T-helper 2 cell treated with Interferon-gamma antibody and Interleukin-4, amounts not matched to agents 100 ng/mL and 5 ng/mL, for 36 hours (primary cell): ENCODE measurements at regions not wholly inside any gene's neighbourhood (a gene's known extent, or its start where the extent isn't known, plus 50 kb on each side); places are given as distances from the start of the nearest gene placed in this dataset.

Experiments
- intact Hi-C: fragments of 100-400 bp; cut with micrococcal nuclease; formaldehyde crosslinking; loops from one replicate; pipeline ENCODE4 v1.15.1; 2023

DNA sequence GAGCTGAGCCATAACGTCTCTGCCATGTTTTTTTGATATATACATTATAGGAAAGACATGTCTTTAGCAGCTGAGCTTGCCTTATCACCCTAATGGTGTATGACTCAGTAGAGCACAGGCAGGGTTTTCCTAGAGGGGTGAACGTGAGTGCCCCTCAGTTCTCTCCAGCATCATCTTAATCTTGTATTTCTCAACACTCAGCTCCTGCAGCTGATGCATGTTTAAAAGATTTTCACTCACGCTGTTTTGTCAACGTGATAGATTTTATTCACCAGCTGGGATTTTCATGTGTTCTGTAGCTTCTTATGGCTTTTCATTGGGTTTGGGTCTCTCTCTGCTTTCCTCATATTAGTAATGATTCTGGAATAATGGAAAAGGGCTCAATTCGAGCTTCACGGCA lies 186.0 kb upstream of the PMFBP1 start:
- intact Hi-C loops: no loop called here

DNA sequence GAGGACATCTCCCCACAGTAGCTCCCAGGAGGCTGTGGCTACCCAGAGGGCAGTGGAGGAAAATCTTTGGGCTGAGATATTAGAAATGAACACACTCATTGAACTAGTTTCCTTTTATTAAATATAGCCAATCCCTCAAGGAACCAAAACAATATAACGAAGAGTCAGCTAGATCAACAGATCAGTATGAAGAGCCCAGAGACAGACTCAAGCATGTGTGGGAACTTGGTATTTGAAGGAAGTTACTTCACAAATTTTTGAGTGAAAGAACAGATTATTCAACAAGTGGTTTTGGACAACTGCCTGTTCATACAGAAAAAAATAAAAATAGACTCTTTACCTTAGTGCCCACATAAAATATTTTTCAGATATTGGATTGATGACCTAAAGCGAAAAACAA lies 183.6 kb upstream of the PMFBP1 start:
- intact Hi-C loops: no loop called here

- intact Hi-C loops: no loop called here
These were observed 177.8 kb upstream of the PMFBP1 start for GRCh38 chr16:72349719-72350118.

- intact Hi-C loops: no loop called here
These were observed 161.0 kb upstream of the PMFBP1 start for GRCh38 chr16:72332926-72333325.

DNA sequence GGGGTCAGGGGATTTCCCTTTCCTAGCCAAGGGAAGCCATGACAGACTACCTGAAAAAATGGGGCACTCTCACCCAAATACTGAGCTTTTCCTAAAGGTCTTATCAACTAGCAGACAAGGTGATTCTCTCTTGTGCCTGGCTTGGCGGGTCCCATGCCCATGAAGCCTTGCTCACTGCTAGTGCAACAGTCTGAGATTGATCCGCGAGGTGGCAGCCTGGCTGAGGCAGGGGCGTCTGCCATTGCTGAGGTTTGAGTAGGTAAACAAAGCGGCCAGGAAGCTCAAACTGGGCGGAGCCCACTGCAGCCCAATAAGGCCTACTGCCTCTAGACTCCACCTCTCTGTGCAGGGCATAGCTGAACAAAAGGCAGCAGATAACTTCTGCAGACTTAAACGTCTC lies 152.6 kb upstream of the PMFBP1 start:
- intact Hi-C loops: no loop called here

GRCh38 chr16:72317446-72317845 lies 145.5 kb upstream of the PMFBP1 start:
- intact Hi-C loops: no loop called here

- intact Hi-C loops: no loop called here
These were observed 141.9 kb upstream of the PMFBP1 start for GRCh38 chr16:72313903-72314302.

DNA sequence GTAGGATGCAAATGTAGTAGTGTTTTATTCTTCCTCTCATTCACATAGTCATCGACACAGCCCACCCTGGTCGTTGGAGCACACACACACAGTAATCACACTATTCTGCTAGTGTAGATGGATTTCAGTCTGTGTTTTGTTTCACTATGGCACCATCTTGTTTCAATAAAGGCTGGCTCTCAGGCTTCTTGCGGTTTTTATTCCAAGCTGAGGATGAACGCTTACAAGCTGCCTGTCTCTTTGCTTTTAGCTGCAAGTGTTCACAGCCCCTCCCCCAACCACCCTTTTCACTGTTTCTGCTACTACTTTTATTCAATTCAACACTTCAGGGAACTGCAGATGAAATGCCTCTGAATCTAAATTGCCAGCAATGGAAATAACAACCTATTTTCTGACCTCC lies 140.9 kb upstream of the PMFBP1 start:
- intact Hi-C loops: no loop called here

- intact Hi-C loops: no loop called here
These were observed 139.5 kb upstream of the PMFBP1 start for GRCh38 chr16:72311426-72311825.

- intact Hi-C loops: no loop called here
These were observed 137.0 kb upstream of the PMFBP1 start for GRCh38 chr16:72309001-72309400.

DNA sequence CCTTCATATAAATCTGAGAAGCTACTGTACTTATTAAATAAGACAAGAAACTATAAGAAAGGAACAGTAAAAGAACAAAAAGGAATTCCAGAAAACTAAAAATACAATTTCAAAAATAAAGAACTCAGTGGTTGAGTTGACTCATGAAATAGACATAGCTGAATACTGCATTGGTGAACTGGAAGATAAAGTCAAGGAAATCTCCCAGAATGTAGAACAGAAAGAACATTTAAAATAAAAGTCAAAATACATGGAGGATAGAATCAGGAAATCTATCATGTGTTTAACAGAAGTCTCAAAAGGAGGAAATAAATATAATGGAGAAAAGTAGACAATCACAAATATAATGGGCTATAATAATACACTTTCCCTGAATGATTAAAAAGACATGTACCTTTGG lies 136.4 kb upstream of the PMFBP1 start:
- intact Hi-C loops: no loop called here

DNA sequence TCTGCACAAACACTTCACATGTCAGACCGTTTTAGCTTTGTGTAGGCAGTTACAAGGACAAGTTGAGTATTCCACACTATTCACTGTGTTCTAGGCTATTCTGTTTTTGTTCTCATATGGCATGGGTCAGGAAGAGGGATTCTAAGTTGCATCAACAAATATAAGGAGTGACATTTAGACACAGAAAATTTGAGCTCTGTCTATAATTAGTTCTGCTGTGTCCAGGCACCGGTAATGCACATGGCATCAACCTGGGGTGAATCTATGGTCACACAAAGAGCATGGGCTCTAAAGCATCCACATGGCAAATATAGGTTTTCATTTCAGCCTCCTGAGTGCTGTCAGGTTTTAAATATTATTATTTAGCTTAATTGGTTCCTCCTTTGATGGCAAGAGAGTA lies 130.4 kb upstream of the PMFBP1 start:
- intact Hi-C loops: no loop called here

- intact Hi-C loops: no loop called here
These were observed 129.7 kb upstream of the PMFBP1 start for GRCh38 chr16:72301523-72302236.

DNA sequence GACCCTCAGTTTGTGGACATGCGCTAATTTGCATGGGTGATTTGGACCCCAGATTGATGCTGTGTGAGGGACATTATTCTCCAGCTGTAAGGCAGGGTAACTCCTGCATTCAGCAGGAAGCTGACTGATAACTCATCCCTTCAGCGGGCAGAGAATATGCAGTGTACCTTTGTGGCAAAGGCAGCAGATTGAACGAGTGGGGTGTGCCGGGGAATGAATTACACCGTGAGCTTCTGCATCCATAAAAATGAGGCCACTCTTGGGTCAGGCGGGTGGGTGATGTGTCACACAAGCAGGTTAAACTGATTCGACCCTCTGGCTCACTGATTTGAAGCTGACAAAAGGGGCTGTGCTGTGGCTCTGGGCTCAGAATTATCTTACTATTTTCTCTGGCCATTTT lies 128.9 kb upstream of the PMFBP1 start:
- intact Hi-C loops: no loop called here

- intact Hi-C loops: no loop called here
These were observed 127.8 kb upstream of the PMFBP1 start for GRCh38 chr16:72299684-72300243.

GRCh38 chr16:72298961-72299360 lies 127.0 kb upstream of the PMFBP1 start:
- intact Hi-C loops: no loop called here

DNA sequence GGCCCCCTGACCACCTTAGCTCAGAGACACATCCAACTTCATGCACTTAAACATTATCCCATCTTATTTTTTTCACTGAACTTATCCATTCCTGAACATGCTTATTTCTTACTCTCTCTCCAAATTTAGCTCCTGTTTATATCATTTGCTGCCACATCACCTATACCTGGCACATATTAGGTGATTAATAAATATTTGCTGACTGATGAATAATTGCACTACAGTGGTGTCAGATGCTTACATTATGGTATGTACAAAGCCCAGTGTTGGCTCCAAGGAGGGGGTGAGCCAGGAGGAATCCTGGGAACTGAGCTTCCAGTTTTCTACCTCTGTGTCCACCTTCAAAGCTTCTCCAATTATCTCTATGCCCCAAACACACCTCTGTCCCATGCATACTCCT lies 124.0 kb upstream of the PMFBP1 start:
- intact Hi-C loops: no loop called here

DNA sequence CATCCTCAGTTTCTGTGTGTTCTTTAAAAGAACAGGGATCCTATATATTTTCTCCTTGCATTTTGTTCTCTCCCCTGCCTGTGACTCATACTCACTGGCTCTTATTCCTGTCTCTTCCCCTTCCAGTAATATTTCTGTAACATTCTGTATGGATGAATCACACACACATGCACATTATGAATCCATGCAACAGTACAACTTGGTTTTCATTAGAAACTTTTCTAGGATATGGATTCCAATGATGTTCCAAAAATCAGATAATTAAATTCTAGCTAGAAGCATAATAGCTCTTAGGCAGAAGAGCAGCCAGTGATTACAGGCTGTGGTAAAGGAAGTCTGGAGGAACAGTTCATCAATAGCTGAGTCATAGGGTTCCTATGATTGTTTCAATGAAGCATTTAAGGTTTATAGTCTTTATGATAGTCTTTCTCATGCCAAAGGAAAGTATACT lies 119.6 kb upstream of the PMFBP1 start:
- intact Hi-C loops: no loop called here

GRCh38 chr16:72291121-72291520 lies 119.2 kb upstream of the PMFBP1 start:
- intact Hi-C loops: no loop called here

DNA sequence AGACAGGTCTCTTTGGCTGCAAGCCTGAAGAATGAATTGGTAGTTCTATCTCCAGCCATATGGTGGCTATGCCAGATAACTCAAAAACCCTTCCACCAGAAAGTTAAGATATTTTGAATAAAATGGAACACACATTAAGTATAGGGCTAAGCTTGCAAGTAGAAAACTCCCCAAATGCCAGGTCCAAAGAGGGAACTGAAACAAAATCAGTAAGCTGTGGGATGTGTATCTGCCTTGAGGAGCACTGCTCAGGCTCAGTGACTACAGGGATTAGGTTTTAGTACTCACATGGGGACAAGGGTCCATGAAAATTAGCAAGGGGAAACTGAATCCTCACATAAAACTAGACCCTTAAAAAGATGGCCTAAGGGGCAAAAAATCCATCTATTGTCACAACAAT lies 115.7 kb upstream of the PMFBP1 start:
- intact Hi-C loops: no loop called here

DNA sequence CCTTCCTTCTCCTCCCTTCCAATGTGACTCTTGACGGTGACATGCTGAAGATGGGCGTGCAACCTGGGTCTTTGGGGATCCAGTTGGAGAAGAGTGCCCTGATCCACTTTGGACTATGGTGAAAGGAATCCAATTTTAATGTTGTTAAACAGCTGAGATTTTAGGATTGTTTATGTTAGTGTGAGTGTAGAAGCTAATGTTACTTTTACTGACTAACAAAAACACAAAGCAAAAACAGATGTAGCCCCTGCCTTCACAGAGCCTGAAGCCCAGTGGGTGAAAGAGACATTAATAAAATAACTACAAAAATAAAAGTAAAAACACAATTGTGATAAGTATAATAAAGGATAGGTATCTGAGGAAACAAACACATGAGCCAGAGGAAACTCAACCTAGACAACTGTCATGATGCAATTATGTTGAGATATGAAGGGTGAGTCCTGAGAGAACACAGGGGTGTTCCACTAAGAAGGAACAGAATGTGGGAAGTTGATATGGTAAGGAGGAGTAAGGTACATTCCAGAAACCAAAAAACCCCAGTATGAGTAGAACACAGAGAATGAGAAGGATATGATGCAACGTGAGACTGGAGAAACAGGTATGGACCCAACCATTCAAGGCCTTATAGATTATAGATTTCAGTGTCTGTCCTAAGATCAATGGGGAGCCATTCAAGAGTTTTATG lies 115.1 kb upstream of the PMFBP1 start:
- intact Hi-C loops: no loop called here

DNA sequence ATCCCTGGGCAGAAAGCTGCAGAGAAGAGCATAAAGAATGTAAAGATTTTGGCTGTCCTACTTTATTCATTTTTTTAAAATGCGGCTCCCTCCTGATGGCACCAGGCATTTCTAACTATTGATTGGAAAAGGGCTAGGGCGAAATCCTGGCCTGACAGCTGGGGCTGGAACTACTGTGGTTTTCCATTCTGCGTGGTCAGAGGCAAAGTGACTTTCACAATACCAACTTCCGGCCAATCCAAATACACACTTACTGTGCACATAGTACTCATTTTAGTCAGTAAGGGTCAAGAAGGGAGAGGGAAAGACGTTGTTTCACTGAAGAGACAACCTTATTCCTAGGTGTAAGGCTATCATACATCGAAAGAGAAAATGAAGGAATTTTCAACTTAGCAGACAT lies 113.8 kb upstream of the PMFBP1 start:
- intact Hi-C loops: no loop called here

- intact Hi-C loops: no loop called here
These were observed 113.4 kb upstream of the PMFBP1 start for GRCh38 chr16:72285324-72285723.
